ENCODE measurements at regions not wholly inside any gene's neighbourhood (a gene's known extent, or its start where the extent isn't known, plus 50 kb on each side); places are given as distances from the start of the nearest gene placed in this dataset.

DNA sequence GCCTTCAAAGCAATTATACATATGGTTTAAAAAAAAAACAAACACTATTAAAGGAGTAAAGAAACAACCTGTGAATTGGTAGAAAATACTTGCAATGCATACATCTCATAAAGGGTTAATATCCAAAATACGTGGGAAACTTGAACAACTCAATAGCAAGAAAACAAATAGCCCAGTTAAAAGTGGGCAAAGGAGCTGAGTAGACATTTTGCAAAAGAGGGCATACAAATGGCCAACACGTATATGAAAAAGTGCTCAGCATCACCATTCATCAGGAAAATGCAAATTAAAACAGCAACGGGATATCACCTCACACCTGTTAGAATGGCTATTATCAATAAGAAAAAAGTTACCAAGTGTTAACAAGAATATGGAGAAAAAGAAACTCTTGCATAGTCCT is 298.3 kb upstream of the RBMS1 start:
- H3K4me3 ChIP-seq (ENCODE audit: low read length), result no peak overlapping the region
- H3K27me3 ChIP-seq (ENCODE audit: insufficient read depth, low read length, poor library complexity, severe bottlenecking), result no peaks in the 10 kb centered on the region
- H3K4me1 Mint-ChIP-seq, result no peaks in the 10 kb centered on the region
- POLR2A ChIA-PET, result no interaction called here
- H3K36me3 ChIP-seq (ENCODE audit: insufficient read depth, low read length), result no peaks in the 10 kb centered on the region
- no peak overlapping the region for H3K27ac Mint-ChIP-seq
- H3K4me3 Mint-ChIP-seq, result no peak overlapping the region
- DNase-seq, result no peak
- H3K36me3 Mint-ChIP-seq, result peaks cover 0 to 2% (median 0%) of the 10 kb centered on the region in 3 donors
- no peaks in the 10 kb centered on the region for H3K4me1 ChIP-seq (ENCODE audit: insufficient read depth, low read length)
- H3K9me3 ChIP-seq (ENCODE audit: low read length), result no peaks in the 10 kb centered on the region
- H3K27me3 Mint-ChIP-seq, result peaks cover 7 to 17% of the 10 kb centered on the region in 2 donors
- no peaks in the 10 kb centered on the region for H3K9me3 Mint-ChIP-seq
- H3K27ac ChIP-seq (ENCODE audit: low read depth, low read length), result no peak overlapping the region
- CTCF ChIA-PET, result no interaction called here

DNA sequence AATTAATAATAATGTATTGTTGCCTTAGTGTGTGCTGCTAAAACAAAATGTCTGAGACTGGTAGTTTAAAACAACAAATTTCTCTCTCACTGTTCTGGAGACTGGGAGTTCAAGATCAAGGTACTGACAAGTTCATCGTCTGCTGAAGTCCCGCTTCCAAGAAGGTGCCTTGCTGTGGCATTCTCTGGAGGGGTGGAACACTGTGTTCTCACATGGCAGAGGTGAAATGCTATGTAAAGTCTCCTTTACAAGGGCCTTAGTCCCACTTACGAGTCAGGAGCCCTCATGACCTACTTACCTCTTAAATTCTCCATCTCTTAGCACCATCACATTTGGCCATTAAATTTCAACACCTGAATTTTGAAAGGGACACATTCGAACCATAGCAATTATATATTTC is 299.2 kb upstream of the RBMS1 start:
- no peak overlapping the region for H3K4me3 ChIP-seq (ENCODE audit: low read length)
- POLR2A ChIA-PET, result no interaction called here
- H3K9me3 ChIP-seq (ENCODE audit: low read length), result no peaks in the 10 kb centered on the region
- Mint-ChIP-seq H3K4me1 (no peaks in the 10 kb centered on the region), H3K27me3 (peaks cover 7 to 17% of the 10 kb centered on the region in 2 donors), H3K4me3 (no peak overlapping the region), H3K27ac (no peak overlapping the region), H3K9me3 (peaks cover 0 to 4% (median under 1%) of the 10 kb centered on the region in 5 donors), H3K36me3 (peaks cover 0 to 4% (median 2%) of the 10 kb centered on the region in 3 donors)
- CTCF ChIA-PET, result no interaction called here
- DNase-seq, result no peak
- no peak overlapping the region for H3K27ac ChIP-seq (ENCODE audit: low read depth, low read length)
- H3K4me1 ChIP-seq (ENCODE audit: insufficient read depth, low read length), result no peaks in the 10 kb centered on the region
- no peaks in the 10 kb centered on the region for H3K27me3 ChIP-seq (ENCODE audit: insufficient read depth, low read length, poor library complexity, severe bottlenecking)
- no peaks in the 10 kb centered on the region for H3K36me3 ChIP-seq (ENCODE audit: insufficient read depth, low read length)

DNA sequence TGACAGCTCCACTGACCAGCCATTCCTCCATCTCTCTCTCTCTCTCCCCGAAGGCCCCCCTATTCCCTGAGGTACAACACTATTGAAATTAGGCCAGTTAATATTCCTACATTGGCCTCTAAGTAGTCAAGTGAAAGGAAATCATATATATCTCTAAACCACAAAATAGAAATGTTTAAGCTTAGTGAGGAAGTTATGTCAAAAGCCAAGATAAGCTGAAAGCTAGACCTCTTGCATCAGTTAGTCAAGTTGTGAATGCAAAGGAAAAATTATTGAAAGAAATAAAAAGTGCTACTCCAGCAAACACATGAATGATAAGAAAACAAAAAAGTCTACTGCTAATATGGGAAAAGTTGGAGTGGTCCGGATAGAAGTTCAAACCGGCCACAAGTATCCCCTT is 301.3 kb upstream of the RBMS1 start:
- POLR2A ChIA-PET, result no interaction called here
- DNase-seq, result no peak
- no peak overlapping the region for H3K27ac Mint-ChIP-seq
- peaks cover 0 to 7% (median 3%) of the 10 kb centered on the region in 5 donors for H3K9me3 Mint-ChIP-seq
- CTCF ChIA-PET, result no interaction called here
- Histone ChIP-seq H3K27me3 (ENCODE audit: insufficient read depth, low read length, poor library complexity, severe bottlenecking) (no peaks in the 10 kb centered on the region), H3K4me1 (ENCODE audit: insufficient read depth, low read length) (no peaks in the 10 kb centered on the region), H3K27ac (ENCODE audit: low read depth, low read length) (no peak overlapping the region), H3K4me3 (ENCODE audit: low read length) (no peak overlapping the region), H3K36me3 (ENCODE audit: insufficient read depth, low read length) (no peaks in the 10 kb centered on the region), H3K9me3 (ENCODE audit: low read length) (no peaks in the 10 kb centered on the region)
- H3K27me3 Mint-ChIP-seq, result peaks cover 4 to 13% of the 10 kb centered on the region in 2 donors
- peaks cover 0 to 4% (median 0%) of the 10 kb centered on the region in 3 donors for H3K36me3 Mint-ChIP-seq
- H3K4me3 Mint-ChIP-seq, result no peak overlapping the region
- no peaks in the 10 kb centered on the region for H3K4me1 Mint-ChIP-seq

DNA sequence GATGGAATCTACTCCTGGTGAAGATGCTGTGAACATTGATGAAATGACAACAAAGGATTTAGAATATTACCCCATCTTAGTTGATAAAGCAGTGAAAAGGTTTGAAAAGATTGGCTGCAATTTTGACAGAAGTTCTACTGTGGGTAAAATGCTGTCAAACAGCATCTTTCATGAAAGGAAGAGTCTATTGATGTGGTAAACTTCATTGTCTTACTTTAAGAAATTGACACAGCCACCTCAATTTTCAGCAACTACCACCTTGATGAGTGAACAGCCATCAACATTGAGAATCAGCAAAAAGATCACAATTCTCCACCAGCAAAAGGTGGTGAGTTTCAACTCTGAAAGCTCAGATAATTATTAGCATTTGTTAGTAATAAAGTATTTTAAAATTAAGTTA is 310.3 kb upstream of the RBMS1 start:
- Histone ChIP-seq H3K9me3 (ENCODE audit: low read length) (no peaks in the 10 kb centered on the region), H3K27me3 (ENCODE audit: insufficient read depth, low read length, poor library complexity, severe bottlenecking) (no peaks in the 10 kb centered on the region), H3K36me3 (ENCODE audit: insufficient read depth, low read length) (no peaks in the 10 kb centered on the region), H3K4me3 (ENCODE audit: low read length) (no peak overlapping the region), H3K4me1 (ENCODE audit: insufficient read depth, low read length) (no peaks in the 10 kb centered on the region), H3K27ac (ENCODE audit: low read depth, low read length) (no peak overlapping the region)
- ChIA-PET CTCF (no interaction called here), POLR2A (no interaction called here)
- no peak overlapping the region for H3K4me3 Mint-ChIP-seq
- peak in 1 of 5 donors; percentile 12 for DNase-seq
- H3K27ac Mint-ChIP-seq, result no peak overlapping the region
- peaks cover 0 to 2% (median 0%) of the 10 kb centered on the region in 5 donors for H3K9me3 Mint-ChIP-seq
- no peaks in the 10 kb centered on the region for H3K36me3 Mint-ChIP-seq
- peaks cover 0 to 1% of the 10 kb centered on the region in 2 donors for H3K27me3 Mint-ChIP-seq
- peaks cover 5 to 7% (median 5%) of the 10 kb centered on the region in 3 donors for H3K4me1 Mint-ChIP-seq

DNA sequence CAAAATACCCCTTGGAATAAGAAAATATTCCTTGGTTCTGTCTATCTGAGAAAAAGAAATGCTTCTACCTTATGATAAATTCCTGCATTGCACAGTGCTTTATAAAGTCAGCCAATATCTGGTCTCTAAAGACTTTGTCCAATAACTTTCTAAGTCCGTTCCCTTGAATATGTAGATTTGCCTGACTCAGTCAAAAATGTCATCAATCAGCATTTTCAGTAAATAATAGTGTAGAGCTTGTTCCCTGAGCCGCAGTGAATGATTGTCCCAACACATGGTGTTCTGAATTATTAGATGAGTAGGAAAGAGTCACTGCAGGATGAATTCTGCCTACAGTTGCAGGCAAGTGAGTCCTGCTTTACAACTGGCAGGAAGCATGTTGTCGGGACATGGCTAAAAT is 316.8 kb upstream of the RBMS1 start:
- Histone ChIP-seq H3K27ac (ENCODE audit: low read depth, low read length) (no peak overlapping the region), H3K36me3 (ENCODE audit: insufficient read depth, low read length) (no peaks in the 10 kb centered on the region), H3K4me3 (ENCODE audit: low read length) (no peak overlapping the region), H3K9me3 (ENCODE audit: low read length) (no peaks in the 10 kb centered on the region), H3K27me3 (ENCODE audit: insufficient read depth, low read length, poor library complexity, severe bottlenecking) (no peaks in the 10 kb centered on the region), H3K4me1 (ENCODE audit: insufficient read depth, low read length) (no peaks in the 10 kb centered on the region)
- Mint-ChIP-seq H3K9me3 (peaks cover 0 to 2% (median 0%) of the 10 kb centered on the region in 5 donors), H3K4me1 (no peaks in the 10 kb centered on the region), H3K27me3 (peaks cover 4 to 23% of the 10 kb centered on the region in 2 donors), H3K4me3 (no peak overlapping the region), H3K27ac (no peak overlapping the region), H3K36me3 (no peaks in the 10 kb centered on the region)
- CTCF ChIA-PET, result no interaction called here
- DNase-seq, result no peak
- POLR2A ChIA-PET, result no interaction called here

DNA sequence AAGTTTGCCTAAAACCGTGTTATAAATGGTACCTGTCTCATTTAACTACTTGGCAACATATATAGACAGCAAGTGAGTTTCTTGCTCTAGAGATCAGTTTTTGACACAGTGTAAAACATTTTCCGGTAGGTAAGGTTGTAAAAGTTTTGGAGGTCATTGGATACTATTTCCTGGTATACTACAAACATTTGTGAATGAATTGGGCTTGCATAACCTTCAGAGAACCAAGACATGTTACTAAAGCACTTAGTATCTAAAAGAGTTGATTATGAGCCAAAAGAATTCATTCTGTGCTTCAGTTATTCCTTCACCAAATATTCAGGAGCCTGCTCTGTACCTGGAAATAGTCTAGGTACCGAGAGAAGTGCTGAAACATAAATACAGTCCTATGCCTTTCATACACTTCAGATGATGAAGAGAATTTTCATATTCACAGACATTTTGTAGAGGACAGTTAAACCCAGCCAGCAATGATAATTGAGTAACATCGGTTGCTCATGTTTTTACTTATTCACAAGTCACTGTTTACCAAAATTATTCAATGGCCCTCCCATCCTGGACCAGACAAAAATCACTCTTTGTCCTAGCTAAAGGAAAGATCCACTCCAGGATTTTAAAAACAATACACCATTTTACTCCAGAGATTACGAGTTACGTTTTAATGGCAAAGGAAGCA is 319.4 kb upstream of the RBMS1 start:
- Mint-ChIP-seq H3K27ac (no peak overlapping the region), H3K4me3 (no peak overlapping the region), H3K27me3 (peaks cover 3 to 23% of the 10 kb centered on the region in 2 donors), H3K9me3 (no peaks in the 10 kb centered on the region), H3K4me1 (no peaks in the 10 kb centered on the region), H3K36me3 (no peaks in the 10 kb centered on the region)
- no peaks in the 10 kb centered on the region for H3K36me3 ChIP-seq (ENCODE audit: insufficient read depth, low read length)
- H3K4me3 ChIP-seq (ENCODE audit: low read length), result no peak overlapping the region
- ChIA-PET CTCF (no interaction called here), POLR2A (interaction anchor here (0.6 kb wide), 1 partner anchor 533 kb away, joined by 3 read pairs; no protein-coding TSS in a partner anchor)
- no peaks in the 10 kb centered on the region for H3K27me3 ChIP-seq (ENCODE audit: insufficient read depth, low read length, poor library complexity, severe bottlenecking)
- DNase-seq, result no peak
- H3K4me1 ChIP-seq (ENCODE audit: insufficient read depth, low read length), result no peaks in the 10 kb centered on the region
- H3K9me3 ChIP-seq (ENCODE audit: low read length), result no peaks in the 10 kb centered on the region
- no peak overlapping the region for H3K27ac ChIP-seq (ENCODE audit: low read depth, low read length)

DNA sequence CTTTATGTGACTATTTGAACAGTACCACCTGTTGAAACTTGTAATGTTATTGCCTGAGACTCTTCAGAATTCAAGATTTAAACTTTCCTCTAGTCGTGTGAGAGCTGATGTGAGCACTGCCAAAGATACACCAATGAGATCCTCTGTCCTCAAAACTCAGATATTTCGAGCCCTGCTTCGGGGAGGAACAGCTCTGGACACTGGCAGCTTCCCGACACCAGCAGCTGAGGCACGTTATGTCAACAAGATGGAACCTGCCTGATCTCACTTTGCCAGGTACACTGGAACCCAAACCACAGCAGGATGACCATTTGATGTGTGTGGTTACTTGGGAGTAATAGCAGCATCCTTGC is 319.9 kb upstream of the RBMS1 start:
- Mint-ChIP-seq H3K4me1 (no peaks in the 10 kb centered on the region), H3K27ac (no peak overlapping the region), H3K36me3 (no peaks in the 10 kb centered on the region), H3K27me3 (peaks cover 3 to 23% of the 10 kb centered on the region in 2 donors), H3K9me3 (no peaks in the 10 kb centered on the region), H3K4me3 (no peak overlapping the region)
- H3K4me1 ChIP-seq (ENCODE audit: insufficient read depth, low read length), result no peaks in the 10 kb centered on the region
- H3K36me3 ChIP-seq (ENCODE audit: insufficient read depth, low read length), result no peaks in the 10 kb centered on the region
- H3K27me3 ChIP-seq (ENCODE audit: insufficient read depth, low read length, poor library complexity, severe bottlenecking), result no peaks in the 10 kb centered on the region
- no peak overlapping the region for H3K27ac ChIP-seq (ENCODE audit: low read depth, low read length)
- ChIA-PET CTCF (no interaction called here), POLR2A (no interaction called here)
- no peak for DNase-seq
- no peaks in the 10 kb centered on the region for H3K9me3 ChIP-seq (ENCODE audit: low read length)
- H3K4me3 ChIP-seq (ENCODE audit: low read length), result no peak overlapping the region

GRCh38 chr2:160816916-160817499 is 323.4 kb upstream of the RBMS1 start:
- Mint-ChIP-seq H3K4me3 (no peak overlapping the region), H3K27me3 (peaks cover 3 to 21% of the 10 kb centered on the region in 2 donors), H3K4me1 (no peaks in the 10 kb centered on the region), H3K27ac (no peak overlapping the region), H3K36me3 (peaks cover 0 to 7% (median 0%) of the 10 kb centered on the region in 3 donors), H3K9me3 (no peaks in the 10 kb centered on the region)
- Histone ChIP-seq H3K9me3 (ENCODE audit: low read length) (no peaks in the 10 kb centered on the region), H3K4me1 (ENCODE audit: insufficient read depth, low read length) (no peaks in the 10 kb centered on the region), H3K4me3 (ENCODE audit: low read length) (no peak overlapping the region), H3K27me3 (ENCODE audit: insufficient read depth, low read length, poor library complexity, severe bottlenecking) (no peaks in the 10 kb centered on the region), H3K36me3 (ENCODE audit: insufficient read depth, low read length) (no peaks in the 10 kb centered on the region), H3K27ac (ENCODE audit: low read depth, low read length) (no peak overlapping the region)
- DNase-seq, result no peak
- ChIA-PET POLR2A (no interaction called here), CTCF (no interaction called here)

All from CD8-positive, alpha-beta memory T cell (primary cell).